A549 (cell line): ENCODE measurements at regions not wholly inside any gene's neighbourhood (a gene's known extent, or its start where the extent isn't known, plus 50 kb on each side); places are given as distances from the start of the nearest gene placed in this dataset.

ENCODE experiments used
- ATAC-seq, 2 experiments: fragments of 200-7000 bp in 1 of 2; fragments of >200 bp in 1 of 2; cut with Nextera tagmentation in 1 of 2; cut with Tn5 transposase in 1 of 2; 3 replicates each; pipeline versions ENCODE4 v1.8.0 to v1.9.1; 2018 to 2020; ENCODE audit warnings: mild to moderate bottlenecking in 1 of 2, moderate library complexity in 1 of 2
- CTCF ChIA-PET: fragments of 300-600 bp; sonication (Branson Sonifier 250); formaldehyde crosslinking; extraction: SDS; loops from one replicate; lab custom pipeline; 2021; ENCODE audit warnings: antibody characterized with exemption, inconsistent platforms; lab: Yijun Ruan, JAX
- POLR2A ChIA-PET: fragments of 350-600 bp; formaldehyde crosslinking; extraction: SDS; loops from one replicate; lab custom pipeline; 2021; ENCODE audit warnings: antibody characterized with exemption, inconsistent platforms; lab: Yijun Ruan, JAX
- DNase-seq, 2 experiments: peaks; one replicate each; pipeline versions ENCODE4 v3.0.0 to v3.0.0-alpha.2; 2011 to 2016; ENCODE audit warnings: low read depth in 1 of 2, low spot score in 1 of 2
- FAIRE-seq: peaks from 2 replicates; lab custom pipeline; 2011; peaks lifted over from hg19 to GRCh38; lab: Jason Lieb, UNC
- H3K27ac ChIP-seq, 2 experiments: fragments of >200 bp; sonication (Bioruptor Twin); formaldehyde crosslinking; 3 replicates each; pipeline ENCODE4 v1.5.1; 2016 to 2017
- H3K4me1 ChIP-seq: fragments of >200 bp; sonication (Bioruptor Twin); formaldehyde crosslinking; 3 replicates; pipeline ENCODE4 v1.6.1; 2016
- H3K4me2 ChIP-seq: fragments of >200 bp; sonication (Bioruptor Twin); formaldehyde crosslinking; 3 replicates; pipeline ENCODE4 v1.6.1; 2016
- H3K4me3 ChIP-seq: fragments of >200 bp; sonication (Bioruptor Twin); formaldehyde crosslinking; 3 replicates; pipeline ENCODE4 v1.5.1; 2016
- H3K9me3 ChIP-seq: fragments of >200 bp; sonication (Bioruptor Twin); formaldehyde crosslinking; 3 replicates; pipeline ENCODE4 v1.6.1; 2016
- CHD2 ChIP-seq: fragments of 150-350 bp; IDR thresholded peaks from 2 replicates; pipeline ENCODE4 v1.6.1; 2014; ENCODE audit warnings: low read length; ENCODE audit not compliant: partially characterized antibody
- ELK1 ChIP-seq: fragments of 150-350 bp; IDR thresholded peaks from 2 replicates; pipeline ENCODE4 v1.6.1; 2014; ENCODE audit warnings: low read depth, mild to moderate bottlenecking, low read length
- EP300 ChIP-seq, 2 experiments: fragments of >200 bp; sonication (Bioruptor Twin); formaldehyde crosslinking; IDR thresholded peaks; 2 replicates in 1 of 2; 3 replicates in 1 of 2; pipeline ENCODE4 v1.6.1; 2016 to 2017
- ESRRA ChIP-seq: fragments of 150-350 bp; IDR thresholded peaks from 2 replicates; pipeline ENCODE4 v1.6.1; 2014; ENCODE audit warnings: mild to moderate bottlenecking, low read length, borderline replicate concordance
- FOSB ChIP-seq: fragments of 250-450 bp; sonication (Bioruptor Pico); IDR thresholded peaks from 2 replicates; pipeline ENCODE4 v1.5.0; 2020; ENCODE audit warnings: mild to moderate bottlenecking, moderate library complexity
- HOXA7 ChIP-seq: fragments of 250-450 bp; sonication (Bioruptor Pico); IDR thresholded peaks from 2 replicates; pipeline ENCODE4 v1.5.0; 2020; ENCODE audit warnings: mild to moderate bottlenecking, moderate library complexity
- HOXB13 ChIP-seq: fragments of 250-450 bp; sonication (Bioruptor Pico); IDR thresholded peaks from 2 replicates; pipeline ENCODE4 v1.5.0; 2020; ENCODE audit warnings: low read depth, mild to moderate bottlenecking, moderate library complexity
- JUN ChIP-seq, 2 experiments: fragments of >200 bp; sonication (Bioruptor Twin); formaldehyde crosslinking; IDR thresholded peaks; 2 replicates in 1 of 2; 3 replicates in 1 of 2; pipeline ENCODE4 v1.6.1; 2016 to 2017
- KDM1A ChIP-seq: fragments of 200-600 bp; sonication (generic); IDR thresholded peaks from 2 replicates; pipeline ENCODE4 v1.6.1; 2016; ENCODE audit warnings: low read depth, mild to moderate bottlenecking
- KDM5A ChIP-seq: fragments of 200-600 bp; sonication (generic); IDR thresholded peaks from 2 replicates; pipeline ENCODE4 v1.6.1; 2016; ENCODE audit warnings: antibody characterized with exemption, mild to moderate bottlenecking
- MAFK ChIP-seq: fragments of 450-650 bp; IDR thresholded peaks from 2 replicates; pipeline ENCODE4 v1.6.1; 2014; ENCODE audit not compliant: partially characterized antibody
- MYC ChIP-seq: IDR thresholded peaks from 2 replicates; pipeline ENCODE4 v1.6.1; 2012; ENCODE audit warnings: mild to moderate bottlenecking, inconsistent platforms, low read length, improper control_type of control experiment, borderline replicate concordance
- NPAS2 ChIP-seq: fragments of 250-450 bp; sonication (Bioruptor Pico); IDR thresholded peaks from 2 replicates; pipeline ENCODE4 v1.8.0; 2022; ENCODE audit warnings: mild to moderate bottlenecking, moderate library complexity, borderline replicate concordance
- PBX3 ChIP-seq: IDR thresholded peaks from 2 replicates; pipeline ENCODE4 v1.6.1; 2012
- PHF8 ChIP-seq: fragments of 200-600 bp; sonication (generic); IDR thresholded peaks from 2 replicates; pipeline ENCODE4 v1.6.1; 2016; ENCODE audit warnings: low read depth, mild to moderate bottlenecking, antibody characterized with exemption, moderate library complexity, borderline replicate concordance
- RFX5 ChIP-seq: fragments of 450-650 bp; IDR thresholded peaks from 2 replicates; pipeline ENCODE4 v1.7.1; 2014; ENCODE audit warnings: antibody characterized with exemption, mild to moderate bottlenecking, moderate library complexity
- RNF2 ChIP-seq: fragments of 200-600 bp; sonication (generic); IDR thresholded peaks from 2 replicates; pipeline ENCODE4 v1.6.1; 2016; ENCODE audit warnings: low read depth, mild to moderate bottlenecking, antibody characterized with exemption, moderate library complexity, borderline replicate concordance
- SREBF2 ChIP-seq: fragments of 450-650 bp; IDR thresholded peaks from 2 replicates; pipeline ENCODE4 v1.6.1; 2014; ENCODE audit warnings: mild to moderate bottlenecking, moderate library complexity
- TFCP2L1 ChIP-seq: fragments of 250-450 bp; sonication (Bioruptor Pico); IDR thresholded peaks from 2 replicates; pipeline ENCODE4 v1.5.0; 2021; ENCODE audit warnings: mild to moderate bottlenecking
- TP53 ChIP-seq: fragments of 250-450 bp; sonication (Bioruptor Pico); IDR thresholded peaks from 2 replicates; pipeline ENCODE4 v1.5.0; 2021; ENCODE audit warnings: mild to moderate bottlenecking, moderate library complexity
- USF2 ChIP-seq: fragments of 450-650 bp; IDR thresholded peaks from 2 replicates; pipeline ENCODE4 v1.6.1; 2014; ENCODE audit warnings: antibody characterized with exemption
- ZC3H11A ChIP-seq: fragments of 450-650 bp; IDR thresholded peaks from 2 replicates; pipeline ENCODE4 v1.6.1; 2014; ENCODE audit warnings: antibody characterized with exemption, mild to moderate bottlenecking
- WGBS: methylation state at CpG from one replicate; pipeline ENCODE4 v1.1.6; 2017; ENCODE audit errors: missing lambda C conversion rate; 5-methylcytosine and 5-hydroxymethylcytosine counted together
- TF ChIP-seq, protein P1 (sequence below): fragments of 200-600 bp; sonication (generic); IDR thresholded peaks from 2 replicates; pipeline ENCODE4 v1.6.1; 2016; ENCODE audit warnings: antibody characterized with exemption, mild to moderate bottlenecking, moderate library complexity

GRCh38 chr18:79611040-79611681, 68.4 kb upstream of the CTDP1 start:
- Histone ChIP-seq H3K27ac (no peak overlapping the region), H3K4me2 (no peak overlapping the region), H3K4me1 (no peaks in the 10 kb centered on the region), H3K4me3 (no peak overlapping the region), H3K9me3 (no peaks in the 10 kb centered on the region)
- no peak for FAIRE-seq
- ATAC-seq = peak in 1 of 2 experiments; percentile 42; a peak in 2 of 6 replicates
- POLR2A ChIA-PET = no interaction called here
- 54% methylated on average over 10 of the region's 20 CpGs for WGBS
- TF ChIP-seq ZC3H11A = no peak
- no peak for TF ChIP-seq KDM5A
- no peak for TF ChIP-seq MYC
- no peak for TF ChIP-seq JUN (IDR thresholded peaks at IDR 0.05)
- TF ChIP-seq SREBF2 = no peak
- no peak for TF ChIP-seq CHD2
- no peak for TF ChIP-seq HOXA7 (CRISPR knock-in tag)
- no peak for TF ChIP-seq TP53 (CRISPR knock-in tag)
- TF ChIP-seq HOXB13 (CRISPR knock-in tag) = no peak
- no peak for TF ChIP-seq MAFK
- no peak for TF ChIP-seq KDM1A
- TF ChIP-seq, protein P1, sequence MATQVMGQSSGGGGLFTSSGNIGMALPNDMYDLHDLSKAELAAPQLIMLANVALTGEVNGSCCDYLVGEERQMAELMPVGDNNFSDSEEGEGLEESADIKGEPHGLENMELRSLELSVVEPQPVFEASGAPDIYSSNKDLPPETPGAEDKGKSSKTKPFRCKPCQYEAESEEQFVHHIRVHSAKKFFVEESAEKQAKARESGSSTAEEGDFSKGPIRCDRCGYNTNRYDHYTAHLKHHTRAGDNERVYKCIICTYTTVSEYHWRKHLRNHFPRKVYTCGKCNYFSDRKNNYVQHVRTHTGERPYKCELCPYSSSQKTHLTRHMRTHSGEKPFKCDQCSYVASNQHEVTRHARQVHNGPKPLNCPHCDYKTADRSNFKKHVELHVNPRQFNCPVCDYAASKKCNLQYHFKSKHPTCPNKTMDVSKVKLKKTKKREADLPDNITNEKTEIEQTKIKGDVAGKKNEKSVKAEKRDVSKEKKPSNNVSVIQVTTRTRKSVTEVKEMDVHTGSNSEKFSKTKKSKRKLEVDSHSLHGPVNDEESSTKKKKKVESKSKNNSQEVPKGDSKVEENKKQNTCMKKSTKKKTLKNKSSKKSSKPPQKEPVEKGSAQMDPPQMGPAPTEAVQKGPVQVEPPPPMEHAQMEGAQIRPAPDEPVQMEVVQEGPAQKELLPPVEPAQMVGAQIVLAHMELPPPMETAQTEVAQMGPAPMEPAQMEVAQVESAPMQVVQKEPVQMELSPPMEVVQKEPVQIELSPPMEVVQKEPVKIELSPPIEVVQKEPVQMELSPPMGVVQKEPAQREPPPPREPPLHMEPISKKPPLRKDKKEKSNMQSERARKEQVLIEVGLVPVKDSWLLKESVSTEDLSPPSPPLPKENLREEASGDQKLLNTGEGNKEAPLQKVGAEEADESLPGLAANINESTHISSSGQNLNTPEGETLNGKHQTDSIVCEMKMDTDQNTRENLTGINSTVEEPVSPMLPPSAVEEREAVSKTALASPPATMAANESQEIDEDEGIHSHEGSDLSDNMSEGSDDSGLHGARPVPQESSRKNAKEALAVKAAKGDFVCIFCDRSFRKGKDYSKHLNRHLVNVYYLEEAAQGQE = no peak
- DNase-seq = peak in 1 of 2 experiments; percentile 4
- CTCF ChIA-PET = interaction anchor here (0.7 kb wide), 1 partner anchor 31 kb away, joined by 3 read pairs; no protein-coding TSS in a partner anchor

- Histone ChIP-seq H3K27ac (no peak overlapping the region), H3K4me1 (no peaks in the 10 kb centered on the region), H3K4me3 (no peak overlapping the region), H3K9me3 (no peaks in the 10 kb centered on the region)
- WGBS = 67% methylated on average over 9 of the region's 27 CpGs
- POLR2A ChIA-PET = no interaction called here
- FAIRE-seq (no peak), ATAC-seq (no peak; a peak in 1 of 6 replicates), DNase-seq (no peak)
- TF ChIP-seq RFX5 = no peak
- TF ChIP-seq FOSB (CRISPR knock-in tag) = no peak
- TF ChIP-seq, all 56 proteins: peak for 0
- CTCF ChIA-PET = no interaction called here
- no peak overlapping the region for H3K4me2 ChIP-seq
These were observed 67.1 kb upstream of the CTDP1 start for GRCh38 chr18:79612291-79613108.

- CTCF ChIA-PET = interaction anchor here (0.6 kb wide), 1 partner anchor 115 kb away, joined by 3 read pairs; no protein-coding TSS in a partner anchor
- Histone ChIP-seq H3K4me3 (no peak overlapping the region), H3K27ac (no peak overlapping the region), H3K9me3 (no peaks in the 10 kb centered on the region), H3K4me1 (no peaks in the 10 kb centered on the region), H3K4me2 (no peak overlapping the region)
- no peak for TF ChIP-seq FOSB (CRISPR knock-in tag)
- TF ChIP-seq ESRRA = no peak
- TF ChIP-seq SREBF2 = no peak
- no peak for TF ChIP-seq NPAS2 (CRISPR knock-in tag)
- TF ChIP-seq EP300 (IDR thresholded peaks at IDR 0.05) = no peak
- no peak for TF ChIP-seq ELK1
- TF ChIP-seq JUN (IDR thresholded peaks at IDR 0.05) = no peak
- no peak for TF ChIP-seq CHD2
- TF ChIP-seq TFCP2L1 (CRISPR knock-in tag) = no peak
- TF ChIP-seq PBX3 = no peak
- TF ChIP-seq HOXB13 (CRISPR knock-in tag) = no peak
- TF ChIP-seq PHF8 = no peak
- TF ChIP-seq RNF2 = no peak
- TF ChIP-seq USF2 = no peak
- ATAC-seq (no peak), DNase-seq (no peak), FAIRE-seq (no peak)
- POLR2A ChIA-PET = no interaction called here
- 61% methylated on average over 10 of the region's 33 CpGs for WGBS
These were observed 66.2 kb upstream of the CTDP1 start for GRCh38 chr18:79613186-79613931.
